ENCODE measurements at regions not wholly inside any gene's neighbourhood (a gene's known extent, or its start where the extent isn't known, plus 50 kb on each side); places are given as distances from the start of the nearest gene placed in this dataset.

GRCh38 chr4:182056866-182057265 is 186.3 kb upstream of the TENM3 start:
- TF ChIP-seq EGR1 (IDR thresholded peaks at IDR 0.05; ENCODE audit: borderline replicate concordance in 1 of 2, low read depth in 2 of 2, low read length in 2 of 2) (no peak), BRCA1 (IDR thresholded peaks at IDR 0.05; ENCODE audit: low read depth, low read length) (no peak), POLR2A (IDR thresholded peaks at IDR 0.05; ENCODE audit: low read depth, low read length) (no peak), ZNF687 (IDR thresholded peaks at IDR 0.05) (no peak), TBL1XR1 (IDR thresholded peaks at IDR 0.05; ENCODE audit: low read depth, low read length) (no peak), RAD21 (IDR thresholded peaks at IDR 0.05; ENCODE audit: insufficient read depth, low read depth, low read length) (no peak), CTCF (IDR thresholded peaks at IDR 0.05 in 2 of 3, conservative IDR thresholded peaks at IDR 0.05 in 1 of 3; ENCODE audit: control insufficient read depth in 2 of 3, extremely low read depth in 1 of 3, insufficient read depth in 1 of 3, low read depth in 3 of 3, low read length in 3 of 3) (no peak), POLR2AphosphoS2 (IDR thresholded peaks at IDR 0.05; ENCODE audit: low read depth, low read length) (no peak)

Measured in GM12878 (cell line).